CD14-positive monocyte (primary cell): ENCODE measurements at regions not wholly inside any gene's neighbourhood (a gene's known extent, or its start where the extent isn't known, plus 50 kb on each side); places are given as distances from the start of the nearest gene placed in this dataset.

Source experiments
- DNase-seq, 3 donors: peaks; one replicate each; pipeline ENCODE4 v3.0.0-alpha.2; 2011 to 2022
- H2AFZ ChIP-seq: 2 replicates; pipeline ENCODE4 v1.6.0; 2012; ENCODE audit warnings: mild to moderate bottlenecking, low read depth, low read length, inconsistent platforms; ENCODE audit not compliant: insufficient read depth, poor library complexity, severe bottlenecking
- H3K27ac ChIP-seq, 2 donors: 1 replicate in 1 of 2; 2 replicates in 1 of 2; pipeline ENCODE4 v1.5.1; 2012 to 2013; ENCODE audit warnings: low read length in 2 of 2, control low read depth in 1 of 2, inconsistent platforms in 1 of 2, low read depth in 1 of 2, mild to moderate bottlenecking in 1 of 2
- H3K27me3 ChIP-seq, 2 donors: one replicate each; pipeline versions ENCODE4 v1.6.0 to v1.6.1; 2011 to 2013; ENCODE audit warnings: low read length in 2 of 2; ENCODE audit not compliant: control insufficient read depth in 2 of 2, insufficient read depth in 2 of 2
- H3K36me3 ChIP-seq, 2 donors: replicated peaks in 1 of 2; 1 replicate in 1 of 2; 2 replicates in 1 of 2; pipeline versions ENCODE4 v1.5.1 to v1.6.1; 2012 to 2013; ENCODE audit warnings: low read length in 2 of 2, control low read depth in 1 of 2, inconsistent platforms in 1 of 2, mild to moderate bottlenecking in 1 of 2; ENCODE audit not compliant: insufficient read depth in 2 of 2, control insufficient read depth in 1 of 2
- H3K4me1 ChIP-seq, 2 donors: 1 replicate in 1 of 2; 2 replicates in 1 of 2; pipeline versions ENCODE4 v1.5.1 to v1.6.1; 2012 to 2013; ENCODE audit warnings: low read length in 2 of 2, control low read depth in 1 of 2, inconsistent platforms in 1 of 2, mild to moderate bottlenecking in 1 of 2, moderate library complexity in 1 of 2; ENCODE audit not compliant: insufficient read depth in 2 of 2, control insufficient read depth in 1 of 2
- H3K4me2 ChIP-seq: replicated peaks from 2 replicates; pipeline ENCODE3; 2012; ENCODE audit warnings: low read length, moderate library complexity, mild to moderate bottlenecking; ENCODE audit not compliant: poor library complexity, severe bottlenecking; ENCODE audit errors: extremely low read depth
- H3K4me3 ChIP-seq, 3 experiments: fragments of 200-600 bp in 1 of 3; sonication (generic) in 1 of 3; replicated peaks in 1 of 3; 1 replicate in 2 of 3; 2 replicates in 1 of 3; pipeline ENCODE4 v1.5.1; 2011 to 2013; ENCODE audit warnings: low read length in 3 of 3, mild to moderate bottlenecking in 3 of 3, control low read depth in 2 of 3, low read depth in 2 of 3, inconsistent platforms in 1 of 3, moderate library complexity in 1 of 3
- H3K79me2 ChIP-seq: 2 replicates; pipeline ENCODE4 v1.6.0; 2012; ENCODE audit warnings: mild to moderate bottlenecking, control low read depth, inconsistent platforms, low read length, moderate library complexity; ENCODE audit not compliant: insufficient read depth
- H3K9ac ChIP-seq: 2 replicates; pipeline ENCODE4 v1.6.0; 2017; ENCODE audit warnings: low read length, mild to moderate bottlenecking; ENCODE audit not compliant: insufficient read depth, poor library complexity, severe bottlenecking
- H3K9me3 ChIP-seq, 2 donors: replicated peaks in 1 of 2; 1 replicate in 1 of 2; 2 replicates in 1 of 2; pipeline versions ENCODE4 v1.5.1 to v1.6.1; 2012 to 2013; ENCODE audit warnings: low read length in 2 of 2, control low read depth in 1 of 2; ENCODE audit not compliant: control insufficient read depth in 1 of 2, insufficient read depth in 1 of 2
- H4K20me1 ChIP-seq: 2 replicates; pipeline ENCODE4 v1.6.0; 2012; ENCODE audit warnings: mild to moderate bottlenecking, low read length, control low read depth, moderate library complexity; ENCODE audit not compliant: insufficient read depth
- H3K27ac Mint-ChIP-seq, 7 donors: one replicate each; pipeline ENCODE4 v1.8.0; 2020; ENCODE audit warnings: mild to moderate bottlenecking in 7 of 7, mixed read lengths in 7 of 7, moderate library complexity in 6 of 7, inconsistent platforms in 2 of 7
- H3K27me3 Mint-ChIP-seq, 3 donors: one replicate each; pipeline ENCODE4 v1.8.0; 2021 to 2022; ENCODE audit warnings: low read depth in 3 of 3, mild to moderate bottlenecking in 3 of 3, mixed read lengths in 3 of 3, moderate library complexity in 3 of 3, inconsistent platforms in 1 of 3
- H3K36me3 Mint-ChIP-seq, 2 donors: one replicate each; pipeline ENCODE4 v1.8.0; 2020; ENCODE audit warnings: mixed read lengths in 2 of 2, inconsistent platforms in 1 of 2, mild to moderate bottlenecking in 1 of 2
- H3K4me1 Mint-ChIP-seq: one replicate; pipeline ENCODE4 v1.8.0; 2020; ENCODE audit warnings: mild to moderate bottlenecking, mixed read lengths
- H3K4me3 Mint-ChIP-seq, 2 donors: one replicate each; pipeline ENCODE4 v1.8.0; 2020; ENCODE audit warnings: mild to moderate bottlenecking in 2 of 2, mixed read lengths in 2 of 2, moderate library complexity in 1 of 2
- H3K9me3 Mint-ChIP-seq, 7 donors: one replicate each; pipeline ENCODE4 v1.8.0; 2020 to 2022; ENCODE audit warnings: mixed read lengths in 7 of 7, mild to moderate bottlenecking in 6 of 7, moderate library complexity in 6 of 7, inconsistent platforms in 2 of 7
- WGBS: methylation state at CpG from one replicate; pipeline ENCODE4 v1.1.5; 2013; ENCODE audit warnings: missing lambda C conversion rate; ENCODE audit not compliant: insufficient coverage; 5-methylcytosine and 5-hydroxymethylcytosine counted together
- intact Hi-C, 2 donors: fragments of 100-400 bp; cut with micrococcal nuclease; formaldehyde crosslinking; loops; one replicate each; pipeline versions ENCODE4 v1.15.0 to v1.15.1; 2023
- TF ChIP-seq, protein P1 (sequence below): fragments of 200-600 bp; IDR thresholded peaks from one replicate; pipeline ENCODE4 v1.8.0; 2022; ENCODE audit warnings: antibody characterized with exemption, mild to moderate bottlenecking

DNA sequence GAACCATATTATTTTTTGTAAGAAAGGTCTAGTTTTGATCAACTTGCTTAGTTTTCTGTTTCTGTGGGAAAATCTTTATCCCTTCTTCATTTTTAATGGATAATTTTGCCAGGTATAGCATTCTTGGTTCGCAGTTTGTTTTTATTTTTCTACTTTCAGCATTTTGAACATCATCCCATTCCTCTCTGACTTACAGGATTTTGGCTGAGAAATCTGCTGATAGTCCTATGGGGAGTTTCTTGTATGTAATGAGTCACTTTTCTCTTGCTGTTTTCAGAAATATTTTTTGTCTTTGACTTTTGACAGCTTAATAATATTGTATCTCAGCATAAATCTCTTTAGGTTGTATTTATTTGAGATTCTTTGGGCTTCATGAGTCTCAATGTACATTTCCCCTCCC is 389.1 kb downstream of the PBX1 start:
- Mint-ChIP-seq H3K27me3 (peaks cover 0 to 1% (median 0%) of the 10 kb centered on the region in 3 donors), H3K9me3 (peaks cover 2 to 17% (median 8%) of the 10 kb centered on the region in 7 donors), H3K27ac (no peak overlapping the region), H3K4me1 (no peaks in the 10 kb centered on the region), H3K36me3 (no peaks in the 10 kb centered on the region), H3K4me3 (no peak overlapping the region)
- intact Hi-C loops, result no loop called here
- no CpG with 5 or more reads among the region's 1 CpG for WGBS
- Histone ChIP-seq H3K9me3 (peaks cover 5 to 13% of the 10 kb centered on the region in 2 donors), H3K27ac (no peak overlapping the region), H4K20me1 (no peaks in the 10 kb centered on the region), H2AFZ (no peak overlapping the region), H3K27me3 (no peaks in the 10 kb centered on the region), H3K9ac (no peak overlapping the region), H3K4me2 (no peak overlapping the region), H3K4me3 (no peak overlapping the region), H3K36me3 (no peaks in the 10 kb centered on the region), H3K79me2 (no peaks in the 10 kb centered on the region), H3K4me1 (no peaks in the 10 kb centered on the region)
- TF ChIP-seq, protein P1, sequence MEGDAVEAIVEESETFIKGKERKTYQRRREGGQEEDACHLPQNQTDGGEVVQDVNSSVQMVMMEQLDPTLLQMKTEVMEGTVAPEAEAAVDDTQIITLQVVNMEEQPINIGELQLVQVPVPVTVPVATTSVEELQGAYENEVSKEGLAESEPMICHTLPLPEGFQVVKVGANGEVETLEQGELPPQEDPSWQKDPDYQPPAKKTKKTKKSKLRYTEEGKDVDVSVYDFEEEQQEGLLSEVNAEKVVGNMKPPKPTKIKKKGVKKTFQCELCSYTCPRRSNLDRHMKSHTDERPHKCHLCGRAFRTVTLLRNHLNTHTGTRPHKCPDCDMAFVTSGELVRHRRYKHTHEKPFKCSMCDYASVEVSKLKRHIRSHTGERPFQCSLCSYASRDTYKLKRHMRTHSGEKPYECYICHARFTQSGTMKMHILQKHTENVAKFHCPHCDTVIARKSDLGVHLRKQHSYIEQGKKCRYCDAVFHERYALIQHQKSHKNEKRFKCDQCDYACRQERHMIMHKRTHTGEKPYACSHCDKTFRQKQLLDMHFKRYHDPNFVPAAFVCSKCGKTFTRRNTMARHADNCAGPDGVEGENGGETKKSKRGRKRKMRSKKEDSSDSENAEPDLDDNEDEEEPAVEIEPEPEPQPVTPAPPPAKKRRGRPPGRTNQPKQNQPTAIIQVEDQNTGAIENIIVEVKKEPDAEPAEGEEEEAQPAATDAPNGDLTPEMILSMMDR, result no peak
- no peak for DNase-seq

DNA sequence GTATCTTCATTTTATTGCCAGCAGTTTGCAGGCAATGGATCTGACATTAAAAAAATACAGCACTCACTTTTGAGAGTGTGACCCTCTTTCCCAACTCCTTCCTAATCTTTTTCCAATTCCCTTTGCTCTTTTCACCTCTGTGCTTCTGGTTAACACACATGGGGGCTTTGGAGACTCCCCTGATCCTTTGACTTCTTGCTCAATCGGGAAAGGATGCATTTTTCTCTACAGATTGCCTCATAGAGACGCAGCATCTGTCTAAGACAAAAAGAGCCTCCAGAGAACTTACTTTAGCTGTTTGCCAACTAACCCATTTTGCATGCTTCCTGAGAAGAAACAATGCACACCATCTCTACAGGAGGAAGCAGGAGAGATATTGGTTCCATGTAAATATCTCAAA is 378.3 kb downstream of the PBX1 start:
- TF ChIP-seq, protein P1, result no peak
- H3K79me2 ChIP-seq, result no peaks in the 10 kb centered on the region
- no peaks in the 10 kb centered on the region for H3K4me1 ChIP-seq
- H3K9ac ChIP-seq, result no peak overlapping the region
- H3K4me1 Mint-ChIP-seq, result no peaks in the 10 kb centered on the region
- no peaks in the 10 kb centered on the region for H3K27me3 ChIP-seq
- no peak overlapping the region for H3K4me2 ChIP-seq
- H3K4me3 Mint-ChIP-seq, result no peak overlapping the region
- H3K9me3 ChIP-seq, result no peaks in the 10 kb centered on the region
- peaks cover 0 to 5% (median 0%) of the 10 kb centered on the region in 7 donors for H3K9me3 Mint-ChIP-seq
- no peak overlapping the region for H2AFZ ChIP-seq
- no CpG with 5 or more reads among the region's 2 CpGs for WGBS
- H3K27ac Mint-ChIP-seq, result no peak overlapping the region
- no peak overlapping the region for H3K4me3 ChIP-seq
- intact Hi-C loops, result no loop called here
- no peak overlapping the region for H3K27ac ChIP-seq
- H4K20me1 ChIP-seq, result no peaks in the 10 kb centered on the region
- DNase-seq, result no peak
- H3K36me3 ChIP-seq, result no peaks in the 10 kb centered on the region
- H3K36me3 Mint-ChIP-seq, result no peaks in the 10 kb centered on the region
- H3K27me3 Mint-ChIP-seq, result no peaks in the 10 kb centered on the region
